Memory B cell (primary cell): ENCODE measurements at regions not wholly inside any gene's neighbourhood (a gene's known extent, or its start where the extent isn't known, plus 50 kb on each side); places are given as distances from the start of the nearest gene placed in this dataset.

Experiments used
- ATAC-seq: fragments of 150-1000 bp; cut with Tn5 transposase; 2 replicates; pipeline ENCODE4 v1.10.0; 2021; ENCODE audit warnings: low read depth, mild to moderate bottlenecking, moderate library complexity
- DNase-seq, 2 donors: peaks; one replicate each; pipeline ENCODE4 v3.0.0; 2022; ENCODE audit warnings: low spot score in 2 of 2
- H3K27ac Mint-ChIP-seq: one replicate; pipeline ENCODE4 v1.8.0; 2022; ENCODE audit warnings: mild to moderate bottlenecking, moderate library complexity, mixed read lengths
- H3K27me3 Mint-ChIP-seq: one replicate; pipeline ENCODE4 v1.8.0; 2022; ENCODE audit warnings: mixed read lengths
- H3K36me3 Mint-ChIP-seq: one replicate; pipeline ENCODE4 v1.8.0; 2022; ENCODE audit warnings: mild to moderate bottlenecking, mixed read lengths
- H3K4me1 Mint-ChIP-seq: one replicate; pipeline ENCODE4 v1.8.0; 2022; ENCODE audit warnings: mixed read lengths
- H3K4me3 Mint-ChIP-seq: one replicate; pipeline ENCODE4 v1.8.0; 2022; ENCODE audit warnings: mild to moderate bottlenecking, moderate library complexity, mixed read lengths
- H3K9me3 Mint-ChIP-seq: one replicate; pipeline ENCODE4 v1.8.0; 2022; ENCODE audit warnings: mixed read lengths

DNA sequence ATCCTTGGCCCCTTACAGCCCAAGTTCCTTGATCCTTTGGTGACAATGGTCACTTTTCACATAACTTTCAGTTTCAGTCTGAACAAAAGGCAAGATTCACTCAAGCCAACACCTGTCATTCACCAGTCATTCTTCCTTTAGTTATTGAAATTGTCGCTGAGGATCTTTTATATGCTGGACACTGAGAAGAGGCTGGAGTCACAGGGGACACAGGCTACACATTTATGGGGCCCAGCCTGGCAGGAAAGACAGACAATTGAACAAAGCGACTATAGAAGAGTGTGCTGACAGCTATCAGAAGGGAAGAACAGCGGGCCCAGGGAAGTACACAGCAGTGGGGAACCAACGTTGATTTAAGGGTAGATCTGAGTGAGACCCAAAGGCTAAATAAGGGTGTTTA is 69.8 kb upstream of the PROK2 start:
- Mint-ChIP-seq H3K4me1 (no peaks in the 10 kb centered on the region), H3K36me3 (no peaks in the 10 kb centered on the region), H3K27me3 (peaks cover 21% of the 10 kb centered on the region)

DNA sequence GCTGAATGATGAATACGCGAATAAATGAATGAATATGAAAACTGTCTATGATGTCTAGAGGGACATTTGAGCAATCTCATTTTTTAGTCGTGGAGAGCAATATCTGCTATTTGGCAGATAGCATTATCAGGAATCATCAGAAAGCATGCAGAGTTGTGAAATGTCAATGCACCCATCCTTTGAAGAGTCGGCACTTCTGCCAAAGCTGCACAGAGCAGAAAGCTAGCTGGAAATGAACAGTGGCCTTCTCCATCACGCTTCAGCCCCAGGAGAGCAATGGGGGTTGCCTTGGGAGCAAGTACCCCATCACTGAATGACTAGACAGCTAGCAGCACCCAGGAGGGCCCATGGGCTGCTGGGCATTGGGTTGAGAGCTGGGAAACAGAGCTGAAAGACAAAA is 69.1 kb upstream of the PROK2 start:
- peaks cover 21% of the 10 kb centered on the region for H3K27me3 Mint-ChIP-seq
- ATAC-seq (no peak), DNase-seq (no peak)
- H3K27ac Mint-ChIP-seq, result no peak overlapping the region
- no peaks in the 10 kb centered on the region for H3K9me3 Mint-ChIP-seq
- no peak overlapping the region for H3K4me3 Mint-ChIP-seq
- H3K36me3 Mint-ChIP-seq, result no peaks in the 10 kb centered on the region
- H3K4me1 Mint-ChIP-seq, result no peaks in the 10 kb centered on the region

More for the DNA sequence above, 69.8 kb upstream of the PROK2 start:
- ATAC-seq, result no peak
- no peak for DNase-seq
- Mint-ChIP-seq H3K27ac (no peak overlapping the region), H3K4me3 (no peak overlapping the region), H3K9me3 (peaks cover under 1% of the 10 kb centered on the region)

DNA sequence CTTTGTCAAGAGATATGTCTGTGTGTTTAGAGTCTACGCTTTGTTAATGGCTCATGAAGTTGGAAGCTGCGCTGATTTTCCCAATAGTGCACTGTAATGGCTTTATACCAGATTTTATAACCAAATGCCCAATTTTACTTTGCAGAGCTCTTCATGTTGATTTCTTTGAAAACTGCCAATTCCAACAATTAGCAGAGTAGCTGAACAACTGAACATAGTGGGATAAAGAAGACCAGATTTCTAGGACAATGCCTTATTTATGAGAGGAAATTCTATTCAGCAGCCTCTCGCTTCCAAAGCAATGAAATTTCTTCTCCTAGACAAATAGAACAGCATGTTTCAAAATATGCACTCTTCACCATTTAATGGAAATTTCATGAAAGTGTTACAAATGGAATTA is 66.9 kb upstream of the PROK2 start:
- Mint-ChIP-seq H3K27ac (no peak overlapping the region), H3K9me3 (no peaks in the 10 kb centered on the region), H3K36me3 (no peaks in the 10 kb centered on the region), H3K4me1 (no peaks in the 10 kb centered on the region), H3K4me3 (no peak overlapping the region), H3K27me3 (peaks cover 17% of the 10 kb centered on the region)
- DNase-seq (no peak), ATAC-seq (no peak)

DNA sequence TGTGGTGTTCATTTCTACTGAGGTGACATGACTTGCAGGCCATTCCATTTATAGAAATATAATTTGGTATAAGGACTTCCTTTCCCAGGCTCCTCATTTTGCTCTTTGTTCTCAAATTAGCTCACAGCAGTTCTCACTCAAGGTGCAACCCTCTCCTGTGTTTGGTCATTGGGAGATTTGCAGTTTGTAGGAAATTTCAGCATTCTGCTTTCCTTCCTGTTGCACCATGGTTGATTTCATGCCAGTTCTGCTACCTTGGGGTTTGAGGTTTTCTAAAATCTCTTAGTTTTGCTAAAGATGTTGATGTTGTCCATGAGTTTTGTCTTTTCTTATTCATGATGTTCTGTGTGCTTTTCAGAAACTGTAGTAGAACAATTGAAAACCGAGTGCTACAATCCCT is 65.7 kb upstream of the PROK2 start:
- DNase-seq (no peak), ATAC-seq (no peak)
- no peaks in the 10 kb centered on the region for H3K9me3 Mint-ChIP-seq
- H3K27ac Mint-ChIP-seq, result no peak overlapping the region
- peaks cover 16% of the 10 kb centered on the region for H3K27me3 Mint-ChIP-seq
- no peaks in the 10 kb centered on the region for H3K36me3 Mint-ChIP-seq
- no peak overlapping the region for H3K4me3 Mint-ChIP-seq
- H3K4me1 Mint-ChIP-seq, result no peaks in the 10 kb centered on the region

DNA sequence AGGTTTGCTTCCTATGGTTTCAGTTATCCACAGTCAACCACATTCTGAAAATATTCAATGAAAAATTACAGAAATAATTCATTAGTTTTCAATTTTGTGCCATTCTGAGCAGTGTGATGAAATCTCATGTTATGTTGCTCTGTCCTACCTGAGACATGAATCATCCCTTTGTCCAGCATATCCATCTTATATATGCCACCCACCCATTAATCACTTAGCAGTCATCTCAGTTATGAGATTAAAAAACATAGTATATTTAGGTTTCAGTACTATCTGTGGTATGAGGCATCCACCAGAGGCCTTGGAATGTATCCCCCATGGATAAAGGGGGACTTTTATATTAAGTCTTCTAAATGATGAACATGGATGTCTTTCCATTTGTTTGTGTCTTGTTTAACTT is 64.7 kb upstream of the PROK2 start:
- no peak overlapping the region for H3K27ac Mint-ChIP-seq
- DNase-seq (no peak), ATAC-seq (no peak)
- peaks cover 14% of the 10 kb centered on the region for H3K27me3 Mint-ChIP-seq
- H3K36me3 Mint-ChIP-seq, result no peaks in the 10 kb centered on the region
- H3K4me3 Mint-ChIP-seq, result no peak overlapping the region
- no peaks in the 10 kb centered on the region for H3K9me3 Mint-ChIP-seq
- H3K4me1 Mint-ChIP-seq, result no peaks in the 10 kb centered on the region

DNA sequence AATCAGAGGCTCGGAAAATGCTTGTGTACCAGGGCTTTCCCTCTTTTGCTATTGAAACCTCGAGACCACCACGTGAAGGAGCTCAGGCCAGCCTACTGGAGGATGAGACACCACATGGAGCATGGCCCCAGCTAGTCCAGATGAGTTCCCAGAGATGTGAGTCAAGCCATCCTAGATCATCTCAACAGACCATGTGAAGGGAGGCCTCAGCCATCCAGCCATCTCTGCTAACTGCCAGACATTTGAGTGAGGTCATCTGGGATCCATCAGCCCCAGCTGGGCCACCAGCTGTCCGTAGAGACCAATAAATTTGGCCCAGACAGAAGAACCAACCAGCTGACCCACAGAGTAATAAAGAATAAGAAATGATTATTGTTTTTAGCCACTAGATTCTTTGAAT is 62.8 kb upstream of the PROK2 start:
- H3K27me3 Mint-ChIP-seq, result peaks cover 19% of the 10 kb centered on the region

DNA sequence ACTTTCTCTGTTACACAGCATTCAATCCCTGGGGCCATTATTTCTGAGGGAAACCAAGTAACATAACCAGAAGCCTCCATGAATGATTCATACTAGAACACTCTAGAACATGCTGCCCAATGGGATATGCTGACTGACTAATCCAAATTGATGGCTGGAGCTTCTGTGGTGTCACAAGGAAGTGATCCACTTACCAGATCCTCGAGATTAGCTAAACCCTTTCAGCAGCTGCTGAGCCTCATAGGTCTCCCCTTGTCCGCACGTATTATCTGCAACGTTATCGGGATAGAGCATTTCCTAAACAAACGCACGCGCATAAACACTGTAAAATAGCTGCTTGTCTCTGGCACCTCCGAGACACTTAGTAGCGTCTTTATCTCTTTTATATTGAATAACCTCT is 61.2 kb upstream of the PROK2 start:
- Mint-ChIP-seq H3K4me3 (no peak overlapping the region), H3K27me3 (peaks cover 19% of the 10 kb centered on the region), H3K36me3 (no peaks in the 10 kb centered on the region), H3K4me1 (no peaks in the 10 kb centered on the region), H3K27ac (no peak overlapping the region), H3K9me3 (peaks cover 1% of the 10 kb centered on the region)
- ATAC-seq (no peak), DNase-seq (no peak)

More for the DNA sequence above, 62.8 kb upstream of the PROK2 start:
- H3K4me3 Mint-ChIP-seq, result no peak overlapping the region
- no peak overlapping the region for H3K27ac Mint-ChIP-seq
- no peaks in the 10 kb centered on the region for H3K4me1 Mint-ChIP-seq
- peaks cover 1% of the 10 kb centered on the region for H3K9me3 Mint-ChIP-seq
- H3K36me3 Mint-ChIP-seq, result no peaks in the 10 kb centered on the region
- no peak for ATAC-seq
- DNase-seq, result no peak

DNA sequence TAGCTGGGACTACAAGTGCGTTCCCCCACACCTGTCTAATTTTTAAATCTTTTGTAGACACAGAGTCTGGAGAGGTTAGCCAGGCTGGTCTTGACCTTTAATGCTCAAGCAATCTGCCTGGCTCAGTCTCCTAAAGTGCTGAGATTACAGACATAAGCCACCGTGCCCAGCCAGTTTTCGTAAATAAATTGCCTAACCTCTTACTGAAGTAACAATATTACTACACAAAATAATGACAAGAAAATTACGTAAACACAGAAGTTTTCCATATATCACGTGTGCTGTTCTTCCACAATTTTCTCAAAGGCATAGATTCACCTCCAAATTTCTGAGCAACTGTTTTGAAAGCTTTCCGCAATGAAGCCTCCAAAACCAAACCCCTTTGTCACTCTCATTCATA is 58.1 kb upstream of the PROK2 start:
- ATAC-seq, result no peak
- H3K27ac Mint-ChIP-seq, result no peak overlapping the region

DNA sequence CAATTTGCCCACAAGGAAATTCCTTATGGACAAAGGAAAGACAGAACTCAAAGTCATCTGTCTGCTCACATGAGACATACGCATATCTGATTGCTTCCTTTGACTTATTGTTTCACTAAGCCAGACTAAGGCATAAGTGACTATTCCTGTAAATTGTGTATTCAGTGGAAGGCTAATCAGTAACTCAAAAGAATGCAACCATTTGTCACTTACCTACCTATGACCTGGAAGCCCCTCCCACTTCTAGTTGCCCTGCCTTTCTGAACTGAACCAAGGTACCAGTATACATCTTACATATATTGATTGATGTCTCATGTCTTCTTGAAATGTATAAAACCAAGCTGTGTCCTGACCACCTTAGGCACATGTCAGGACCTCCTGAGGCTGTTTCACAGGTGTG is 53.5 kb upstream of the PROK2 start:
- Mint-ChIP-seq H3K36me3 (no peaks in the 10 kb centered on the region), H3K9me3 (peaks cover 1% of the 10 kb centered on the region), H3K27ac (no peak overlapping the region), H3K27me3 (peaks cover 5% of the 10 kb centered on the region), H3K4me1 (no peaks in the 10 kb centered on the region), H3K4me3 (no peak overlapping the region)
- DNase-seq (no peak), ATAC-seq (no peak)

More for the DNA sequence above, 58.1 kb upstream of the PROK2 start:
- Mint-ChIP-seq H3K27me3 (peaks cover 14% of the 10 kb centered on the region), H3K4me3 (no peak overlapping the region), H3K4me1 (no peaks in the 10 kb centered on the region), H3K36me3 (no peaks in the 10 kb centered on the region), H3K9me3 (peaks cover 3% of the 10 kb centered on the region)
- DNase-seq, result no peak
